Mucosa of stomach (tissue), 1 donor: ENCODE measurements at regions not wholly inside any gene's neighbourhood (a gene's known extent, or its start where the extent isn't known, plus 50 kb on each side); places are given as distances from the start of the nearest gene placed in this dataset.

ENCODE experiments used
- H3K27me3 ChIP-seq: one replicate; pipeline ENCODE4 v1.7.0; 2013; ENCODE audit warnings: mild to moderate bottlenecking, low read length; ENCODE audit not compliant: control insufficient read depth, insufficient read depth
- H3K36me3 ChIP-seq: one replicate; pipeline ENCODE4 v1.7.0; 2013; ENCODE audit warnings: low read length; ENCODE audit not compliant: control insufficient read depth, insufficient read depth
- H3K4me1 ChIP-seq: one replicate; pipeline ENCODE4 v1.7.0; 2013; ENCODE audit warnings: mild to moderate bottlenecking, low read length; ENCODE audit not compliant: control insufficient read depth, insufficient read depth
- H3K4me3 ChIP-seq: one replicate; pipeline ENCODE4 v1.7.0; 2013; ENCODE audit warnings: low read length
- H3K9ac ChIP-seq: one replicate; pipeline ENCODE4 v1.7.0; 2013; ENCODE audit warnings: mild to moderate bottlenecking, low read length, moderate library complexity
- H3K9me3 ChIP-seq: one replicate; pipeline ENCODE4 v1.7.0; 2013; ENCODE audit warnings: mild to moderate bottlenecking, low read length, moderate library complexity; ENCODE audit not compliant: control insufficient read depth
- donor health status: Pancreatic carcinoma.

DNA sequence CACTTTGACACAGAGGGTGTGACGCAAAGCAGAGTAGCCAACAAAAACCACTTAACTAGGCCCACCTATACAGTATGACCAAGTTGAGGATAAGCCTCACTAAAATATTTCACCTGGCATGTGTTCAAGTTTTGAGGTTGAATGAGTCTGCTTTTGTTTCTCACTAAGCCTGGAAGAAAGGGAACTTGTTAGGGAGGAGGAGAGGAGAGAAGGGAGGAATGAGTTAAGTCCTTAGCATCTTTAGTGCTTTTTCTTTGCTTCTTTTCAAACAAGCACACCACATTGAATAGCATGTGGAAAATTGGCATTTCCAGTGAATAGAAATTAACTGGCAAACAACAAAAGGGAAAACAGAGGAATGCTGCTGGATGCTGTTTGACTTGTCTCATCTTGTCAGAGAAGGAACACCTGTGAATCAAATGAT is 461.9 kb downstream of the GJA1 start:
- Histone ChIP-seq H3K9ac (no peak overlapping the region), H3K36me3 (no peaks in the 10 kb centered on the region), H3K4me3 (no peak overlapping the region), H3K9me3 (no peaks in the 10 kb centered on the region), H3K27me3 (no peaks in the 10 kb centered on the region), H3K4me1 (no peaks in the 10 kb centered on the region)

- H3K36me3 ChIP-seq = no peaks in the 10 kb centered on the region
- no peaks in the 10 kb centered on the region for H3K4me1 ChIP-seq
- no peak overlapping the region for H3K4me3 ChIP-seq
- H3K9ac ChIP-seq = no peak overlapping the region
- H3K9me3 ChIP-seq = no peaks in the 10 kb centered on the region
- H3K27me3 ChIP-seq = no peaks in the 10 kb centered on the region
Measured at GRCh38 chr6:121901432-121901831, 466.0 kb downstream of the GJA1 start.

GRCh38 chr6:121904559-121904958 is 469.1 kb downstream of the GJA1 start:
- Histone ChIP-seq H3K9me3 (no peaks in the 10 kb centered on the region), H3K27me3 (no peaks in the 10 kb centered on the region), H3K9ac (no peak overlapping the region), H3K4me1 (no peaks in the 10 kb centered on the region), H3K4me3 (no peak overlapping the region), H3K36me3 (no peaks in the 10 kb centered on the region)

- Histone ChIP-seq H3K4me1 (no peaks in the 10 kb centered on the region), H3K36me3 (no peaks in the 10 kb centered on the region), H3K4me3 (no peak overlapping the region), H3K9me3 (no peaks in the 10 kb centered on the region), H3K9ac (no peak overlapping the region), H3K27me3 (no peaks in the 10 kb centered on the region)
Measured at GRCh38 chr6:121912905-121913304, 477.5 kb downstream of the GJA1 start.

DNA sequence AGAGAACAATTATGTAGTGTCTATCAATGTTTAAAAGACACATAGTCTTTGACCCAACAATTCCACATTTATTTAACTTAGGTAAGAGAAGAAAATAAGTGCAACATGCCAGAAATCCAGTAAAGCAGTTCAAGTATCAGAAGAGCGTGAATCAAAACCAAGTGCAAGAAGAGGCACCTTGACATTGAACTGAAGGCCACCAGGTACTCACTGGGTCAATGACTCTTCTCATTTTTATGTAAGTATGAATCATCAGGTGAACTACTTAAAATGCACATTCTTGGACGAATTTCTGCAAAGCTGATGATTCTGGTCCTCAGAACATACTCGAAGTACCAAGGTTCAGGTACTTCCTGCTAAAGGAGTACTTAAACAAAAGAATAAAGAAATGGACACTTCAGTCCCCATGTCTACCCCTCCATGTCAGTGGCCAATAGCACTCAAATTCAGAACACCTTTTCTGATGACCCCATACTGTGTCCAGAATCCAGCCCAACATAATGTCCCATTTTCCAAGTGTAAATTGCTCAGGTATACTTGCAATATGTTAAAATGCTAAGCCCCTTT is 481.9 kb downstream of the GJA1 start:
- H3K4me3 ChIP-seq = no peak overlapping the region
- H3K4me1 ChIP-seq = no peaks in the 10 kb centered on the region
- no peaks in the 10 kb centered on the region for H3K36me3 ChIP-seq
- no peaks in the 10 kb centered on the region for H3K9me3 ChIP-seq
- H3K9ac ChIP-seq = no peak overlapping the region
- H3K27me3 ChIP-seq = no peaks in the 10 kb centered on the region

DNA sequence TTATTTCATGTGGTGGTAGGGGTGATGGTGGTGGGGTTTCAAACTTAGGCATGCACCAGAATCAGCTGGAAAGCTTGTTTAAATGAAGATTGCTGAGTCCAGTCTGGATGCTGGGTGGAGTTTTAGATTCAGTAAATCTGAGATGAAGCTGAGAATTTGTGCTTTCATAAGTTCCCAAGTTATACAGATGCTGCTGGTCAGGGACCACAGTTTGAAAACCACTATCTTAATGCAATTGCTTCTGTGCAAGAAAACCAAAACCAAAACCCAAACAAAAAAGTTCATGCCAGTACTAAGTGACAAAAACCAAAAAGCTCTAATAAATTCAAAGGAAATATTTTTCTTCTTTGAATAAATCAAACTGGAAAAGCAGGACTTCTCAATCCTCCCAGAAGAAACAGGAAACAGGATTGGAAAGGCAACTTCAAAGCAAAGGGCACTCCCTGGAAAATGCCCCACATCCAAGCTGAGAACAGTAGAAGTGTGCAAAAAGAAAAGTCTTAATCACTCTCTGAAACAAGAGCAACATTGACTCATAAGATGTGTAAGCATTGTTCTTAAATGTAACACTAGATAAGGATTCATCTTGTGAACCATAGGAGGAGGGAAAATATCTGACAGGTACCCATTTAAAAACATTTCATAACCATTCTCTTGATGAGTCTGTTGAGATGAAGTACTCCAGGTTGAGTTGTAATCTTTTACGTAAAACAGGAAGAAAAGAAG is 481.5 kb upstream of the HSF2 start:
- Histone ChIP-seq H3K9me3 (no peaks in the 10 kb centered on the region), H3K9ac (no peak overlapping the region), H3K4me3 (no peak overlapping the region), H3K4me1 (no peaks in the 10 kb centered on the region), H3K36me3 (no peaks in the 10 kb centered on the region), H3K27me3 (no peaks in the 10 kb centered on the region)

GRCh38 chr6:121920616-121921015 is 478.8 kb upstream of the HSF2 start:
- Histone ChIP-seq H3K27me3 (no peaks in the 10 kb centered on the region), H3K9ac (no peak overlapping the region), H3K36me3 (no peaks in the 10 kb centered on the region), H3K9me3 (no peaks in the 10 kb centered on the region), H3K4me3 (no peak overlapping the region), H3K4me1 (no peaks in the 10 kb centered on the region)

- Histone ChIP-seq H3K9me3 (no peaks in the 10 kb centered on the region), H3K4me1 (no peaks in the 10 kb centered on the region), H3K9ac (no peak overlapping the region), H3K4me3 (no peak overlapping the region), H3K27me3 (no peaks in the 10 kb centered on the region), H3K36me3 (no peaks in the 10 kb centered on the region)
Measured at GRCh38 chr6:121925024-121925423, 474.4 kb upstream of the HSF2 start.

DNA sequence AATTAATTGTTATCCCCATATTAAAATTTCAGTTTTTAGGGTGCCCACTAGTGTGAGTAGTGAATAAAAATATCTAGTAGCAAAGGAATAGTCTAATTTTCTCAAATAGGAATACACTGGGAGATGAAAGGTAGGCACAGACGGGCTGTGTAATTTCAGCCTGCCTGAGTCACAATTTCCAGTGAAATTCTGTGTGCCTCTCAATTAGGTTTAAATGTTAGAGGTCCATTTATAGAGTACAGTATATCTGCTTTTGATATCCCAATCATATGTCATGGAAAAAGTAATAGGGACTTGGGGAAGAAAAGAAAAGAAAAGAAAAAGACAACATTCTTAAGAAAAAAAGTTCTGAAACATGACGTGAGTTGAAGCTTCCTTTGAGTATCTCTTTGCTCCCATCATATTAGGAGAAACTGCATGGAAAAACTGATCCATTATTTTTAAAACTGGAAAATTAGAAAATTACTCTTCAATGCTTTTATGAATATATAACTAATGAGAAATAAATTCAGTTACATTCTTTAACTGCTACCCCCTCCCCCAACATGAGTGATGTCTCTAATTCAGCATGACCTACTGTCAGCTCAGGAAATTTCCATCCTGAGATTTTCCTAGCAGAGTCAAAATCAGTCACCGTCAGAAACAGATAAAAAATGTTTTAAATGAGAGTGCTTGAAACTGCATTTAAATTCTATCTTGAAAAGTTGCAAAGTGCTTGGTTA is 473.8 kb upstream of the HSF2 start:
- Histone ChIP-seq H3K4me1 (no peaks in the 10 kb centered on the region), H3K4me3 (no peak overlapping the region), H3K36me3 (no peaks in the 10 kb centered on the region), H3K9ac (no peak overlapping the region), H3K9me3 (no peaks in the 10 kb centered on the region), H3K27me3 (no peaks in the 10 kb centered on the region)

DNA sequence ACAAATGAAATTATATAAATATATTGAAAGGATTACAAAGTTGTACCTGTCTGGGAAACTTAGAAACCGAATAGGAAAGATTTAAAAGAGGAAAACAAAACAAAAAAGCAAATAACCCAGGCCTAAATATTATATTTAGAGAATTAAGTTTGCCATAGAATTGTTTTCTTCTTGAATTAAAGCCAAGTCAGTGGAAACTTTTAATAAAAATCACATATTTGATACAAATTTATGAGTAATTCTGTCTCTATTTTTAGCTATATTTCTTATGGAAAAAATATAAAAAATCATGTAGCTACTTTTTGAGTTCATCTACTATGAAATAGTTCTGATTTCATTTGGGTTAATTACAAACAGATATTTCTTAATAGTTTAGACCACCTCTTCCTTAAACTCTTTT is 470.2 kb upstream of the HSF2 start:
- Histone ChIP-seq H3K4me3 (no peak overlapping the region), H3K27me3 (no peaks in the 10 kb centered on the region), H3K4me1 (no peaks in the 10 kb centered on the region), H3K36me3 (no peaks in the 10 kb centered on the region), H3K9me3 (no peaks in the 10 kb centered on the region), H3K9ac (no peak overlapping the region)

- H3K27me3 ChIP-seq = no peaks in the 10 kb centered on the region
- no peaks in the 10 kb centered on the region for H3K4me1 ChIP-seq
- H3K36me3 ChIP-seq = no peaks in the 10 kb centered on the region
- no peak overlapping the region for H3K9ac ChIP-seq
- no peaks in the 10 kb centered on the region for H3K9me3 ChIP-seq
- no peak overlapping the region for H3K4me3 ChIP-seq
Measured at GRCh38 chr6:121932076-121932991, 467.1 kb upstream of the HSF2 start.

- Histone ChIP-seq H3K4me1 (no peaks in the 10 kb centered on the region), H3K9me3 (no peaks in the 10 kb centered on the region), H3K27me3 (no peaks in the 10 kb centered on the region), H3K36me3 (no peaks in the 10 kb centered on the region), H3K9ac (no peak overlapping the region), H3K4me3 (no peak overlapping the region)
Measured at GRCh38 chr6:121934451-121934850, 465.0 kb upstream of the HSF2 start.
